SU-DHL-6 (cell line): ENCODE measurements at regions not wholly inside any gene's neighbourhood (a gene's known extent, or its start where the extent isn't known, plus 50 kb on each side); places are given as distances from the start of the nearest gene placed in this dataset.

ENCODE experiments used
- EZH2phosphoT487 ChIP-seq: fragments of 200-600 bp; sonication (generic), shearing (Covaris generic); conservative IDR thresholded peaks from 2 replicates; pipeline ENCODE4 v1.6.1; 2018; ENCODE audit warnings: mild to moderate bottlenecking, antibody characterized with exemption, low read length, moderate library complexity, mixed read lengths
- TF ChIP-seq, protein P1 (sequence below): fragments of 200-600 bp; sonication (generic); IDR thresholded peaks from one replicate; pipeline ENCODE4 v1.5.1; 2017; ENCODE audit warnings: antibody characterized with exemption, mild to moderate bottlenecking, low read length, moderate library complexity; ENCODE audit not compliant: insufficient read depth, poor library complexity, severe bottlenecking

DNA sequence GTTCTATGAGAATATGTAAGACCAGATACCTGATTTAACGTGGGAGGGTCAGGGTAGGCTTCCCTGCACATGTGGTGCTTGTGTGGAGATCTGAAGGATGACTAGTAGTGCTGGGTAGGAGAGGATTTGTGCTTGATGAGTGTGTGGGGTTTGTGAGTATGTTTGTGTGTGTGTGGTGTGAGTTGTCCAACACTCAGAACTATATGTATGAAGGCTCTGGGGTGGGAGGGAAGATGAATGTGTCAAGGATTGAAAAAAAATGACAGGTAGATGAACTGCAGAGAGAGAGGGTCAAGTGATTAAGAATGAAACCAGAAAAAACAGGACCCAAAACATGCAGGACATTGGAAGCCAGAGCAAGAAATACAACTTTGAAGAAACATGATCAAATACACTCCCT lies 154.6 kb upstream of the NR3C1 start:
- TF ChIP-seq, protein P1, sequence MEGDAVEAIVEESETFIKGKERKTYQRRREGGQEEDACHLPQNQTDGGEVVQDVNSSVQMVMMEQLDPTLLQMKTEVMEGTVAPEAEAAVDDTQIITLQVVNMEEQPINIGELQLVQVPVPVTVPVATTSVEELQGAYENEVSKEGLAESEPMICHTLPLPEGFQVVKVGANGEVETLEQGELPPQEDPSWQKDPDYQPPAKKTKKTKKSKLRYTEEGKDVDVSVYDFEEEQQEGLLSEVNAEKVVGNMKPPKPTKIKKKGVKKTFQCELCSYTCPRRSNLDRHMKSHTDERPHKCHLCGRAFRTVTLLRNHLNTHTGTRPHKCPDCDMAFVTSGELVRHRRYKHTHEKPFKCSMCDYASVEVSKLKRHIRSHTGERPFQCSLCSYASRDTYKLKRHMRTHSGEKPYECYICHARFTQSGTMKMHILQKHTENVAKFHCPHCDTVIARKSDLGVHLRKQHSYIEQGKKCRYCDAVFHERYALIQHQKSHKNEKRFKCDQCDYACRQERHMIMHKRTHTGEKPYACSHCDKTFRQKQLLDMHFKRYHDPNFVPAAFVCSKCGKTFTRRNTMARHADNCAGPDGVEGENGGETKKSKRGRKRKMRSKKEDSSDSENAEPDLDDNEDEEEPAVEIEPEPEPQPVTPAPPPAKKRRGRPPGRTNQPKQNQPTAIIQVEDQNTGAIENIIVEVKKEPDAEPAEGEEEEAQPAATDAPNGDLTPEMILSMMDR, result no peak
- TF ChIP-seq EZH2phosphoT487, result no peak
